ENCODE measurements at regions not wholly inside any gene's neighbourhood (a gene's known extent, or its start where the extent isn't known, plus 50 kb on each side); places are given as distances from the start of the nearest gene placed in this dataset.

DNA sequence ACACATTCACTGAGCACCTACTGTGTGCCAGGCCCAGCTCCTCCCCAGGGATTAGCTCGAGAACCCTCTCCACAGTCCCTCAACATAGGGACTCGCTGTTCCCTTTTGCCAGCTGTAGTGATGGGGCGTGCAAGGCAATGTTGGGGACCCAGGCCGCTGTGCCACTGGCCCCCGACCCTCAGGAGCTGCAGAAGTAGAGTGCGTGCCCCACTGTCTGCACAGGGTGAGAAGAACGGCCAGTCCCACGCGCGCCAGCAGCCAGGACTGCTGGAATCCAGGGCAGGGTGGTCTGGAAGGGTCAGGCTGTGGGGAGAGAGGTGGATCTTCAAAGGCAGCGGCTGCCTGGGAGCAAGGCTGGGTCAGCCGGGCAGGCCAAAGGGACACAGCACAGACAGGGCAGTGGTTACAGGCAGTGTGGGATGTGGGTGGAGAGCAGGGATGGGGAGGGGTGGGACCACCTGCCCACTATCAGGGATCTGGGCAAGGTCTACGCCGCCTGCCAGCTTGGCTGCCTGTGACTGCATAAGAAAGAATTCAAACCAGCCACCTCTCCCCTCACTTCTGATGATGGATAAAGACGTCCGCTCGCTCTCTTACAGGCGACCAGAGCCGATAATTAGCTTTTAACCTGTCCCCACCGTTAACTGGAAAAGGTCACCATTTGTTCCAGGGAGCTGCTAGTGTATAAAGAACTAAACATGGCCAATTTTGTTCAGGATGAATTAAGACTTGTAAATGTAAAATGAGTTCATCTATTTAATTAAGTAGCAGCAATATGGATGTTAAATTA, 86.7 kb upstream of the GSE1 start:
- H3K4me1 ChIP-seq (ENCODE audit: insufficient read depth, low read length), result no peaks in the 10 kb centered on the region; the same call in 1 of the 2 replicates
- H2BK12ac ChIP-seq (ENCODE audit: insufficient read length, low read depth, low read length), result no peak overlapping the region
- H2AK5ac ChIP-seq (ENCODE audit: insufficient read length, low read length), result no peak overlapping the region
- no peaks in the 10 kb centered on the region for H3K23me2 ChIP-seq (ENCODE audit: insufficient read length, low read depth, low read length, poor library complexity, severe bottlenecking)
- no peak overlapping the region for H2BK20ac ChIP-seq (ENCODE audit: low read depth, low read length, poor library complexity, severe bottlenecking)
- peaks cover 31 to 38% of the 10 kb centered on the region in 2 experiments for H3K4me1 Mint-ChIP-seq
- no peak overlapping the region for H2BK5ac ChIP-seq (ENCODE audit: insufficient read length, low read length)
- peak overlapping the region in 2 of 3 experiments; percentile 33 to 88; a peak in 2 of 7 replicates for H3K27ac Mint-ChIP-seq
- H3K14ac ChIP-seq (ENCODE audit: insufficient read depth, low read length), result no peak overlapping the region; the same call in 1 of the 2 replicates
- no peak overlapping the region for H3T11ph ChIP-seq (ENCODE audit: low read length)
- no peak overlapping the region for H2BK120ac ChIP-seq (ENCODE audit: low read depth, low read length, poor library complexity, severe bottlenecking)
- no peak for DNase-seq
- no peak overlapping the region for H3K4ac ChIP-seq (ENCODE audit: low read depth, low read length)
- H3K27me3 Mint-ChIP-seq (ENCODE audit: low read depth), result peaks cover 2% of the 10 kb centered on the region
- no peak overlapping the region for H4K5ac ChIP-seq (ENCODE audit: insufficient read length, low read depth, low read length)
- no peaks in the 10 kb centered on the region for H4K20me1 ChIP-seq (ENCODE audit: control insufficient read depth, insufficient read depth, insufficient read length)
- H3K4me2 ChIP-seq (ENCODE audit: insufficient read depth, insufficient read length, low read length), result no peak overlapping the region
- H2AFZ ChIP-seq (ENCODE audit: low read length), result no peak overlapping the region
- H3K79me1 ChIP-seq (ENCODE audit: insufficient read depth, low read depth, low read length, poor library complexity, severe bottlenecking), result no peaks in the 10 kb centered on the region
- H2BK15ac ChIP-seq (ENCODE audit: low read depth, low read length), result no peak overlapping the region
- H3K9ac ChIP-seq (ENCODE audit: extremely low read depth, insufficient read length, low read length), result no peak overlapping the region
- H3K9me3 Mint-ChIP-seq, result no peaks in the 10 kb centered on the region
- no peak overlapping the region for H4K91ac ChIP-seq (ENCODE audit: insufficient read length, low read depth, low read length)
- no peak overlapping the region for H4K8ac ChIP-seq (replicated peaks; ENCODE audit: insufficient read length, low read depth, low read length)
- H3K27ac ChIP-seq (ENCODE audit: insufficient read length, low read depth, low read length), result no peak overlapping the region
- TF ChIP-seq, protein P1, sequence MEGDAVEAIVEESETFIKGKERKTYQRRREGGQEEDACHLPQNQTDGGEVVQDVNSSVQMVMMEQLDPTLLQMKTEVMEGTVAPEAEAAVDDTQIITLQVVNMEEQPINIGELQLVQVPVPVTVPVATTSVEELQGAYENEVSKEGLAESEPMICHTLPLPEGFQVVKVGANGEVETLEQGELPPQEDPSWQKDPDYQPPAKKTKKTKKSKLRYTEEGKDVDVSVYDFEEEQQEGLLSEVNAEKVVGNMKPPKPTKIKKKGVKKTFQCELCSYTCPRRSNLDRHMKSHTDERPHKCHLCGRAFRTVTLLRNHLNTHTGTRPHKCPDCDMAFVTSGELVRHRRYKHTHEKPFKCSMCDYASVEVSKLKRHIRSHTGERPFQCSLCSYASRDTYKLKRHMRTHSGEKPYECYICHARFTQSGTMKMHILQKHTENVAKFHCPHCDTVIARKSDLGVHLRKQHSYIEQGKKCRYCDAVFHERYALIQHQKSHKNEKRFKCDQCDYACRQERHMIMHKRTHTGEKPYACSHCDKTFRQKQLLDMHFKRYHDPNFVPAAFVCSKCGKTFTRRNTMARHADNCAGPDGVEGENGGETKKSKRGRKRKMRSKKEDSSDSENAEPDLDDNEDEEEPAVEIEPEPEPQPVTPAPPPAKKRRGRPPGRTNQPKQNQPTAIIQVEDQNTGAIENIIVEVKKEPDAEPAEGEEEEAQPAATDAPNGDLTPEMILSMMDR (conservative IDR thresholded peaks at IDR 0.05), result no peak
- no peak overlapping the region for H3K23ac ChIP-seq (ENCODE audit: insufficient read length, low read depth, low read length)
- no peaks in the 10 kb centered on the region for H3K9me3 ChIP-seq (ENCODE audit: control insufficient read depth, low read depth, low read length)
- no peak overlapping the region for H3K56ac ChIP-seq (ENCODE audit: insufficient read length, low read depth, low read length)
- H3K79me2 ChIP-seq (ENCODE audit: insufficient read depth, low read length), result no peaks in the 10 kb centered on the region
- H3K36me3 Mint-ChIP-seq (ENCODE audit: insufficient read depth in 1 of 3, low read depth in 3 of 3), result no peaks in the 10 kb centered on the region
- H3K4me3 Mint-ChIP-seq, result no peak overlapping the region
- H3K18ac ChIP-seq (ENCODE audit: insufficient read length, low read depth, low read length), result no peak overlapping the region
- H3K27me3 ChIP-seq (ENCODE audit: insufficient read depth, low read length), result no peaks in the 10 kb centered on the region
- no CpG with 5 or more reads among the region's 20 CpGs for WGBS (ENCODE audit: extremely low coverage, insufficient read length, low lambda C conversion rate)

Measured in H9 (cell line).